ENCODE measurements at regions not wholly inside any gene's neighbourhood (a gene's known extent, or its start where the extent isn't known, plus 50 kb on each side); places are given as distances from the start of the nearest gene placed in this dataset.

DNA sequence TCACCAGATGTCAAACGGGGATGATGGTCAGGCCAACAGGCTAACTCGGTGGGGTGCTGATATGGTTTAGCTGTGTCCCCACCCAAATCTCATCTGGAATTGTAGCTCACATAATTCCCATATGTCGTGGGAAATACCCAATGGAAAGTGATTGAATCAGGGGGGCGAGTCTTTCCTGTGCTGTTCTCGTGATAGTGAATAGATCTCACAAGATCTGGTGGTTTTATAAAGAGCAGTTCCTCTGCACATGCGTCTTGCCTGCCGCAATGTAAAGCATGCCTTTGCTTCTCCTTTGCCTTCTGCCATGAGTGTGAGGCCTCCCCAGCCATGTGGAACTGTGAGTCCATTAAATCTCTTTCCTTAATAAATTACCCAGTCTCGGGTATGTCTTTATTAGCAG, 74.4 kb upstream of the YWHAQ start:
- TF ChIP-seq SP1 (CRISPR knock-in tag; conservative IDR thresholded peaks at IDR 0.05) = no peak
- TF ChIP-seq, protein P1, sequence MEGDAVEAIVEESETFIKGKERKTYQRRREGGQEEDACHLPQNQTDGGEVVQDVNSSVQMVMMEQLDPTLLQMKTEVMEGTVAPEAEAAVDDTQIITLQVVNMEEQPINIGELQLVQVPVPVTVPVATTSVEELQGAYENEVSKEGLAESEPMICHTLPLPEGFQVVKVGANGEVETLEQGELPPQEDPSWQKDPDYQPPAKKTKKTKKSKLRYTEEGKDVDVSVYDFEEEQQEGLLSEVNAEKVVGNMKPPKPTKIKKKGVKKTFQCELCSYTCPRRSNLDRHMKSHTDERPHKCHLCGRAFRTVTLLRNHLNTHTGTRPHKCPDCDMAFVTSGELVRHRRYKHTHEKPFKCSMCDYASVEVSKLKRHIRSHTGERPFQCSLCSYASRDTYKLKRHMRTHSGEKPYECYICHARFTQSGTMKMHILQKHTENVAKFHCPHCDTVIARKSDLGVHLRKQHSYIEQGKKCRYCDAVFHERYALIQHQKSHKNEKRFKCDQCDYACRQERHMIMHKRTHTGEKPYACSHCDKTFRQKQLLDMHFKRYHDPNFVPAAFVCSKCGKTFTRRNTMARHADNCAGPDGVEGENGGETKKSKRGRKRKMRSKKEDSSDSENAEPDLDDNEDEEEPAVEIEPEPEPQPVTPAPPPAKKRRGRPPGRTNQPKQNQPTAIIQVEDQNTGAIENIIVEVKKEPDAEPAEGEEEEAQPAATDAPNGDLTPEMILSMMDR (IDR thresholded peaks at IDR 0.05) = no peak
- TF ChIP-seq, protein P2, sequence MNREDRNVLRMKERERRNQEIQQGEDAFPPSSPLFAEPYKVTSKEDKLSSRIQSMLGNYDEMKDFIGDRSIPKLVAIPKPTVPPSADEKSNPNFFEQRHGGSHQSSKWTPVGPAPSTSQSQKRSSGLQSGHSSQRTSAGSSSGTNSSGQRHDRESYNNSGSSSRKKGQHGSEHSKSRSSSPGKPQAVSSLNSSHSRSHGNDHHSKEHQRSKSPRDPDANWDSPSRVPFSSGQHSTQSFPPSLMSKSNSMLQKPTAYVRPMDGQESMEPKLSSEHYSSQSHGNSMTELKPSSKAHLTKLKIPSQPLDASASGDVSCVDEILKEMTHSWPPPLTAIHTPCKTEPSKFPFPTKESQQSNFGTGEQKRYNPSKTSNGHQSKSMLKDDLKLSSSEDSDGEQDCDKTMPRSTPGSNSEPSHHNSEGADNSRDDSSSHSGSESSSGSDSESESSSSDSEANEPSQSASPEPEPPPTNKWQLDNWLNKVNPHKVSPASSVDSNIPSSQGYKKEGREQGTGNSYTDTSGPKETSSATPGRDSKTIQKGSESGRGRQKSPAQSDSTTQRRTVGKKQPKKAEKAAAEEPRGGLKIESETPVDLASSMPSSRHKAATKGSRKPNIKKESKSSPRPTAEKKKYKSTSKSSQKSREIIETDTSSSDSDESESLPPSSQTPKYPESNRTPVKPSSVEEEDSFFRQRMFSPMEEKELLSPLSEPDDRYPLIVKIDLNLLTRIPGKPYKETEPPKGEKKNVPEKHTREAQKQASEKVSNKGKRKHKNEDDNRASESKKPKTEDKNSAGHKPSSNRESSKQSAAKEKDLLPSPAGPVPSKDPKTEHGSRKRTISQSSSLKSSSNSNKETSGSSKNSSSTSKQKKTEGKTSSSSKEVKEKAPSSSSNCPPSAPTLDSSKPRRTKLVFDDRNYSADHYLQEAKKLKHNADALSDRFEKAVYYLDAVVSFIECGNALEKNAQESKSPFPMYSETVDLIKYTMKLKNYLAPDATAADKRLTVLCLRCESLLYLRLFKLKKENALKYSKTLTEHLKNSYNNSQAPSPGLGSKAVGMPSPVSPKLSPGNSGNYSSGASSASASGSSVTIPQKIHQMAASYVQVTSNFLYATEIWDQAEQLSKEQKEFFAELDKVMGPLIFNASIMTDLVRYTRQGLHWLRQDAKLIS (CRISPR knock-in tag; IDR thresholded peaks at IDR 0.05; ENCODE audit: borderline replicate concordance) = no peak
- no peak for TF ChIP-seq CREB1 (CRISPR knock-in tag; IDR thresholded peaks at IDR 0.05)
- TF ChIP-seq NR1H2 (CRISPR knock-in tag; IDR thresholded peaks at IDR 0.05) = no peak
- no peak for TF ChIP-seq TP53 (CRISPR knock-in tag; IDR thresholded peaks at IDR 0.05)
- no peak for TF ChIP-seq RELA (CRISPR knock-in tag; IDR thresholded peaks at IDR 0.05; ENCODE audit: borderline replicate concordance)
- TF ChIP-seq, protein P3, sequence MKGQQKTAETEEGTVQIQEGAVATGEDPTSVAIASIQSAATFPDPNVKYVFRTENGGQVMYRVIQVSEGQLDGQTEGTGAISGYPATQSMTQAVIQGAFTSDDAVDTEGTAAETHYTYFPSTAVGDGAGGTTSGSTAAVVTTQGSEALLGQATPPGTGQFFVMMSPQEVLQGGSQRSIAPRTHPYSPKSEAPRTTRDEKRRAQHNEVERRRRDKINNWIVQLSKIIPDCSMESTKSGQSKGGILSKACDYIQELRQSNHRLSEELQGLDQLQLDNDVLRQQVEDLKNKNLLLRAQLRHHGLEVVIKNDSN (CRISPR knock-in tag; IDR thresholded peaks at IDR 0.05) = no peak
- TF ChIP-seq JUN (CRISPR knock-in tag; IDR thresholded peaks at IDR 0.05) = no peak
- no peak for TF ChIP-seq GTF2I (CRISPR knock-in tag; conservative IDR thresholded peaks at IDR 0.05)

All from WTC11 (cell line).